Retina (tissue), 1 donor: ENCODE measurements at regions not wholly inside any gene's neighbourhood (a gene's known extent, or its start where the extent isn't known, plus 50 kb on each side); places are given as distances from the start of the nearest gene placed in this dataset.

ENCODE experiments used
- DNase-seq: peaks from one replicate; pipeline ENCODE4 v3.0.0-alpha.2; 2016

- no peak for DNase-seq
Observed at GRCh38 chr2:63786471-63786870, 55.2 kb upstream of the UGP2 start.

- no peak for DNase-seq
Observed at GRCh38 chr2:63788071-63788470, 53.6 kb upstream of the UGP2 start.

GRCh38 chr2:63789338-63790020 is 52.2 kb upstream of the UGP2 start:
- DNase-seq = no peak

- no peak for DNase-seq
Observed at GRCh38 chr2:63790491-63790890, 51.2 kb upstream of the UGP2 start.

GRCh38 chr2:63790906-63791305 is 50.8 kb upstream of the UGP2 start:
- no peak for DNase-seq

- no peak for DNase-seq
Observed at GRCh38 chr2:63791387-63791786, 50.3 kb upstream of the UGP2 start.
